Mesendoderm (in vitro differentiated cells): ENCODE measurements at regions not wholly inside any gene's neighbourhood (a gene's known extent, or its start where the extent isn't known, plus 50 kb on each side); places are given as distances from the start of the nearest gene placed in this dataset.

Source experiments
- DNase-seq: peaks from one replicate; pipeline ENCODE4 v3.0.0; 2013
- H2AK5ac ChIP-seq: 2 replicates; pipeline ENCODE4 v1.6.1; 2013; ENCODE audit warnings: low read length, inconsistent platforms
- H2BK120ac ChIP-seq: 2 replicates; pipeline ENCODE4 v1.6.1; 2013; ENCODE audit warnings: low read depth, mild to moderate bottlenecking, low read length, moderate library complexity, mixed read lengths
- H2BK15ac ChIP-seq: replicated peaks from 2 replicates; pipeline ENCODE4 v1.6.1; 2013; ENCODE audit warnings: low read depth, mild to moderate bottlenecking, moderate library complexity
- H2BK5ac ChIP-seq: 2 replicates; pipeline ENCODE4 v1.6.1; 2013; ENCODE audit warnings: low read length, inconsistent platforms
- H3K18ac ChIP-seq: 2 replicates; pipeline ENCODE4 v1.6.1; 2013; ENCODE audit warnings: mild to moderate bottlenecking, low read length, mixed read lengths
- H3K23ac ChIP-seq: one replicate; pipeline ENCODE4 v1.6.1; 2013; ENCODE audit warnings: low read length
- H3K27ac ChIP-seq: 2 replicates; pipeline ENCODE4 v1.5.1; 2013; ENCODE audit warnings: low read depth, mild to moderate bottlenecking, inconsistent platforms, low read length, moderate library complexity
- H3K27me3 ChIP-seq: 2 replicates; pipeline ENCODE4 v1.6.1; 2013; ENCODE audit warnings: low read length, control low read depth, mild to moderate bottlenecking, inconsistent platforms; ENCODE audit not compliant: insufficient read depth, poor library complexity
- H3K36me3 ChIP-seq: 2 replicates; pipeline ENCODE4 v1.6.1; 2013; ENCODE audit warnings: low read length, inconsistent platforms; ENCODE audit not compliant: control insufficient read depth, insufficient read depth
- H3K4ac ChIP-seq: one replicate; pipeline ENCODE4 v1.6.1; 2013; ENCODE audit warnings: low read depth, mild to moderate bottlenecking, low read length, moderate library complexity
- H3K4me1 ChIP-seq: 2 replicates; pipeline ENCODE4 v1.6.1; 2013; ENCODE audit warnings: low read depth, low read length, inconsistent platforms; ENCODE audit not compliant: control insufficient read depth
- H3K4me2 ChIP-seq: 2 replicates; pipeline ENCODE4 v1.6.1; 2013; ENCODE audit warnings: low read length
- H3K4me3 ChIP-seq: 2 replicates; pipeline ENCODE4 v1.5.1; 2013; ENCODE audit warnings: mild to moderate bottlenecking, low read length
- H3K56ac ChIP-seq: one replicate; pipeline ENCODE4 v1.6.1; 2013; ENCODE audit warnings: low read length
- H3K79me1 ChIP-seq: 2 replicates; pipeline ENCODE4 v1.6.1; 2013; ENCODE audit warnings: low read length, inconsistent platforms
- H3K79me2 ChIP-seq: 2 replicates; pipeline ENCODE4 v1.6.1; 2013; ENCODE audit warnings: mild to moderate bottlenecking, low read length; ENCODE audit not compliant: control insufficient read depth, insufficient read depth
- H3K9ac ChIP-seq: 2 replicates; pipeline ENCODE4 v1.6.1; 2013; ENCODE audit warnings: low read length, inconsistent platforms
- H4K5ac ChIP-seq: one replicate; pipeline ENCODE4 v1.6.1; 2013; ENCODE audit warnings: low read length
- H4K8ac ChIP-seq: one replicate; pipeline ENCODE4 v1.6.1; 2013; ENCODE audit warnings: low read depth, mild to moderate bottlenecking, control low read depth, low read length, moderate library complexity
- WGBS: extraction: QIAGEN DNeasy Blood & Tissue Kit; methylation state at CpG from one replicate; pipeline ENCODE4 v1.1.7; 2013; ENCODE audit warnings: low lambda C conversion rate, missing lambda C conversion rate; ENCODE audit not compliant: insufficient coverage; ENCODE audit errors: extremely low coverage; 5-methylcytosine and 5-hydroxymethylcytosine counted together

DNA sequence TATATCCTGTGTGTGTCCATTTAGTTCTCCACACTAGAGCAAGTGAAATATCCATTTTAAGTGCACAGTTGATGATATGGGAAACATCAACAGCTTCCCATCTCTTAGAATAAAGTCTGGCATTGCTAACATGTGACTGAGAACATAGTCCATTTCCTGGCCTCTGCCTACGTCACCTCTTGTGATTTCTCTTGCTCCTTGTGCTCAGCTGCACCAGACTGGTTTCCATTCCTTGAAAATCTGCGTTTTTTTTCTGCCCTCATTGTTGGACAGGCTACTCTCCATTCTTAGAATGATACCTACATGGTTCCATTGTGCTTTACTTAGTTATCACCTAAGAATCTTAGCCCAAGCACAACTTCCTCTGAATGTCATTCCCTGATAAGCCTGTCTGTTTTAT lies 851.2 kb upstream of the ID2 start:
- no peaks in the 10 kb centered on the region for H3K27me3 ChIP-seq
- H2BK15ac ChIP-seq: no peak overlapping the region
- H4K8ac ChIP-seq: no peak overlapping the region
- H3K4me1 ChIP-seq: no peaks in the 10 kb centered on the region
- no peak overlapping the region for H3K27ac ChIP-seq
- no peak overlapping the region for H2BK5ac ChIP-seq
- H3K56ac ChIP-seq: no peak overlapping the region
- no peak overlapping the region for H3K18ac ChIP-seq
- no peak overlapping the region for H3K9ac ChIP-seq
- no peaks in the 10 kb centered on the region for H3K79me1 ChIP-seq
- no peak overlapping the region for H3K4ac ChIP-seq
- no peak overlapping the region for H3K23ac ChIP-seq
- H2BK120ac ChIP-seq: no peak overlapping the region
- no peak overlapping the region for H2AK5ac ChIP-seq
- H4K5ac ChIP-seq: no peak overlapping the region
- no CpG with 5 or more reads among the region's 2 CpGs for WGBS
- DNase-seq: no peak
- H3K4me3 ChIP-seq: no peak overlapping the region
- H3K36me3 ChIP-seq: no peaks in the 10 kb centered on the region
- H3K79me2 ChIP-seq: no peaks in the 10 kb centered on the region
- no peak overlapping the region for H3K4me2 ChIP-seq

- Histone ChIP-seq H2BK120ac (no peak overlapping the region), H4K8ac (no peak overlapping the region), H3K56ac (no peak overlapping the region), H3K4ac (no peak overlapping the region), H4K5ac (no peak overlapping the region), H3K4me1 (no peaks in the 10 kb centered on the region), H2BK5ac (no peak overlapping the region), H3K27ac (no peak overlapping the region), H3K79me2 (no peaks in the 10 kb centered on the region), H2AK5ac (no peak overlapping the region), H3K36me3 (no peaks in the 10 kb centered on the region), H3K4me2 (no peak overlapping the region), H3K18ac (no peak overlapping the region), H3K23ac (no peak overlapping the region), H3K9ac (no peak overlapping the region), H2BK15ac (no peak overlapping the region), H3K27me3 (no peaks in the 10 kb centered on the region), H3K4me3 (no peak overlapping the region), H3K79me1 (no peaks in the 10 kb centered on the region)
- DNase-seq: no peak
- no CpG with 5 or more reads among the region's 3 CpGs for WGBS
Measured at GRCh38 chr2:7835151-7835550, 846.7 kb upstream of the ID2 start.

GRCh38 chr2:7835693-7836680 lies 845.9 kb upstream of the ID2 start:
- Histone ChIP-seq H3K9ac (no peak overlapping the region), H3K18ac (no peak overlapping the region), H2BK15ac (no peak overlapping the region), H4K8ac (no peak overlapping the region), H2BK120ac (no peak overlapping the region), H3K4me2 (no peak overlapping the region), H3K56ac (no peak overlapping the region), H3K27ac (no peak overlapping the region), H3K23ac (no peak overlapping the region), H3K4ac (no peak overlapping the region), H3K36me3 (no peaks in the 10 kb centered on the region), H2BK5ac (no peak overlapping the region), H4K5ac (no peak overlapping the region), H3K27me3 (no peaks in the 10 kb centered on the region), H2AK5ac (no peak overlapping the region), H3K79me1 (no peaks in the 10 kb centered on the region), H3K79me2 (no peaks in the 10 kb centered on the region), H3K4me1 (no peaks in the 10 kb centered on the region), H3K4me3 (no peak overlapping the region)
- WGBS: no CpG with 5 or more reads among the region's 12 CpGs
- DNase-seq: no peak

DNA sequence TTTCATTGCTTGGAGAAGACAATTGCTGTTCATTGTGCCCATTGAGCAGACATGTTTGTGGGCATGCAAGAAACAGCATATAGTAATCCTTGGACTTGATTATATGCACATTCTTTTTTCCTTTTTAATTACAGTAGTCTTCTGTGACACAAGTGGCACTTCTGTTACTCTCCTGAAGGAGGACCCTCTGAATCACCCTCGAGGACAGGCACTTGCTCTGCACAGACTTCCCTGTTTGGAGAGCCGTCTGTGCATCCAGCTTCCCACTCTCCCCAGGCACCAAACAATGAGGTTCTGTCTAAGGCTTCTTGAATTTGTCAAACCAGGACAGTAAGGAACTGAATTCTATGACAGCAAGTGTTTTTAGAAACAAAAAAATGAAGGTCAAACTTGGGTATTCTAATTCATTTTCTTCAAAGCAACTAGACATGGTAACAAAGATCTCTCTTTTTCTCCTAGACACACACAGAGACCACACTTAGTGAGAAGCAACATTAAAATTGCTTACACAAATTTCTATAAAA lies 844.6 kb upstream of the ID2 start:
- Histone ChIP-seq H3K23ac (no peak overlapping the region), H3K4me1 (no peaks in the 10 kb centered on the region), H3K4me3 (no peak overlapping the region), H3K27me3 (no peaks in the 10 kb centered on the region), H3K4ac (no peak overlapping the region), H3K36me3 (no peaks in the 10 kb centered on the region), H2BK120ac (no peak overlapping the region), H3K56ac (no peak overlapping the region), H3K79me1 (no peaks in the 10 kb centered on the region), H2AK5ac (no peak overlapping the region), H4K5ac (no peak overlapping the region), H3K27ac (no peak overlapping the region), H3K79me2 (no peaks in the 10 kb centered on the region), H3K4me2 (no peak overlapping the region), H2BK15ac (no peak overlapping the region), H4K8ac (no peak overlapping the region), H3K9ac (no peak overlapping the region), H3K18ac (no peak overlapping the region), H2BK5ac (no peak overlapping the region)
- no peak for DNase-seq
- no CpG with 5 or more reads among the region's 2 CpGs for WGBS

DNA sequence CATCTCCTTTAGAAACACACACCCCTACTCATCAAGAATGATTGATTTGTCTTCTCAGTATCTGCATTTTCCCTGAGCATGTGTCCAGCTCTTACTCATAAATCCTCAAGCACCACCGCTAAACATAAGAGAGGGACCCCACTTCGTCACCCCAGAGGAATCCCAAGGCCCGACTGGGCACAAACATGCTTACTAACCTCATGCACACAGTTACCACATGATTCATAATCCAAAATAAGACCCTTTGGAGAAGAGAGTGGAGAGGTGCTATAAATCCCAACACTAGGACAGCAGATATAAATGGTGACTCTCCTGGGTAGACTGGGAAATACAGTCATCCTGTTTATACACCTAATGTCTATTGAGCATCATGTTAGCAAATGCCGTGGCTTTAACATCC lies 843.2 kb upstream of the ID2 start:
- no peak for DNase-seq

More for the DNA sequence above, 843.2 kb upstream of the ID2 start:
- Histone ChIP-seq H2AK5ac (no peak overlapping the region), H3K79me1 (no peaks in the 10 kb centered on the region), H3K79me2 (no peaks in the 10 kb centered on the region), H2BK15ac (no peak overlapping the region), H3K56ac (no peak overlapping the region), H3K27me3 (no peaks in the 10 kb centered on the region), H3K23ac (no peak overlapping the region), H4K5ac (no peak overlapping the region), H3K4ac (no peak overlapping the region), H3K4me3 (no peak overlapping the region), H3K9ac (no peak overlapping the region), H3K18ac (no peak overlapping the region), H4K8ac (no peak overlapping the region), H3K4me1 (no peaks in the 10 kb centered on the region), H3K27ac (no peak overlapping the region), H3K36me3 (no peaks in the 10 kb centered on the region), H3K4me2 (no peak overlapping the region), H2BK5ac (no peak overlapping the region), H2BK120ac (no peak overlapping the region)
- no CpG with 5 or more reads among the region's 4 CpGs for WGBS
